RWPE2 (cell line): ENCODE measurements at regions not wholly inside any gene's neighbourhood (a gene's known extent, or its start where the extent isn't known, plus 50 kb on each side); places are given as distances from the start of the nearest gene placed in this dataset.

ENCODE experiments used
- ATAC-seq: fragments of 200-7000 bp; cut with Tn5 transposase; 3 replicates; pipeline ENCODE4 v1.9.1; 2021; ENCODE audit warnings: low read depth
- DNase-seq: peaks from one replicate; pipeline ENCODE4 v3.0.0-alpha.2; 2020; ENCODE audit warnings: low spot score
- H3K27ac ChIP-seq: fragments of 450-650 bp; 2 replicates; pipeline ENCODE4 v1.5.1; 2017; ENCODE audit warnings: mild to moderate bottlenecking; ENCODE audit not compliant: poor library complexity, severe bottlenecking
- H3K27me3 ChIP-seq: fragments of 250-450 bp; sonication (Bioruptor Pico); 2 replicates; pipeline ENCODE4 v1.5.1; 2021; ENCODE audit warnings: mild to moderate bottlenecking, moderate library complexity; ENCODE audit not compliant: insufficient read depth, poor library complexity, severe bottlenecking
- H3K36me3 ChIP-seq: fragments of 250-450 bp; sonication (Bioruptor Pico); 2 replicates; pipeline ENCODE4 v1.5.1; 2020; ENCODE audit warnings: low read depth, mild to moderate bottlenecking, moderate library complexity
- H3K4me1 ChIP-seq: fragments of 250-450 bp; sonication (Bioruptor Pico); 2 replicates; pipeline ENCODE4 v1.5.1; 2021; ENCODE audit warnings: mild to moderate bottlenecking, moderate library complexity; ENCODE audit not compliant: insufficient read depth, poor library complexity, severe bottlenecking
- H3K4me3 ChIP-seq: fragments of 250-450 bp; sonication (Bioruptor Pico); 2 replicates; pipeline ENCODE4 v1.5.1; 2021; ENCODE audit warnings: mild to moderate bottlenecking, moderate library complexity; ENCODE audit not compliant: severe bottlenecking
- H3K9me3 ChIP-seq: fragments of 250-450 bp; sonication (Bioruptor Pico); 2 replicates; pipeline ENCODE4 v1.5.1; 2021; ENCODE audit warnings: mild to moderate bottlenecking, moderate library complexity; ENCODE audit not compliant: severe bottlenecking
- TF ChIP-seq, protein P1 (sequence below): fragments of 450-650 bp; IDR thresholded peaks from one replicate; pipeline ENCODE4 v1.5.1; 2017; ENCODE audit warnings: mild to moderate bottlenecking, moderate library complexity; ENCODE audit not compliant: poor library complexity, severe bottlenecking

- Histone ChIP-seq H3K27me3 (no peaks in the 10 kb centered on the region), H3K4me3 (no peak overlapping the region), H3K4me1 (no peaks in the 10 kb centered on the region), H3K27ac (no peak overlapping the region), H3K36me3 (no peaks in the 10 kb centered on the region), H3K9me3 (no peaks in the 10 kb centered on the region)
- TF ChIP-seq, protein P1, sequence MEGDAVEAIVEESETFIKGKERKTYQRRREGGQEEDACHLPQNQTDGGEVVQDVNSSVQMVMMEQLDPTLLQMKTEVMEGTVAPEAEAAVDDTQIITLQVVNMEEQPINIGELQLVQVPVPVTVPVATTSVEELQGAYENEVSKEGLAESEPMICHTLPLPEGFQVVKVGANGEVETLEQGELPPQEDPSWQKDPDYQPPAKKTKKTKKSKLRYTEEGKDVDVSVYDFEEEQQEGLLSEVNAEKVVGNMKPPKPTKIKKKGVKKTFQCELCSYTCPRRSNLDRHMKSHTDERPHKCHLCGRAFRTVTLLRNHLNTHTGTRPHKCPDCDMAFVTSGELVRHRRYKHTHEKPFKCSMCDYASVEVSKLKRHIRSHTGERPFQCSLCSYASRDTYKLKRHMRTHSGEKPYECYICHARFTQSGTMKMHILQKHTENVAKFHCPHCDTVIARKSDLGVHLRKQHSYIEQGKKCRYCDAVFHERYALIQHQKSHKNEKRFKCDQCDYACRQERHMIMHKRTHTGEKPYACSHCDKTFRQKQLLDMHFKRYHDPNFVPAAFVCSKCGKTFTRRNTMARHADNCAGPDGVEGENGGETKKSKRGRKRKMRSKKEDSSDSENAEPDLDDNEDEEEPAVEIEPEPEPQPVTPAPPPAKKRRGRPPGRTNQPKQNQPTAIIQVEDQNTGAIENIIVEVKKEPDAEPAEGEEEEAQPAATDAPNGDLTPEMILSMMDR: no peak
- no peak for DNase-seq
- no peak for ATAC-seq
Measured at GRCh38 chr2:8395718-8396117, 286.1 kb upstream of the ID2 start.

GRCh38 chr2:8398040-8398668 is 283.7 kb upstream of the ID2 start:
- ATAC-seq (no peak), DNase-seq (no peak)
- no peak overlapping the region for H3K4me3 ChIP-seq
- H3K27ac ChIP-seq: no peak overlapping the region
- H3K36me3 ChIP-seq: no peaks in the 10 kb centered on the region
- H3K9me3 ChIP-seq: no peaks in the 10 kb centered on the region
- no peaks in the 10 kb centered on the region for H3K4me1 ChIP-seq
- no peaks in the 10 kb centered on the region for H3K27me3 ChIP-seq
- TF ChIP-seq, protein P1: no peak

GRCh38 chr2:8399731-8400130 is 282.1 kb upstream of the ID2 start:
- Histone ChIP-seq H3K9me3 (no peaks in the 10 kb centered on the region), H3K4me3 (no peak overlapping the region), H3K4me1 (no peaks in the 10 kb centered on the region), H3K27ac (no peak overlapping the region), H3K36me3 (no peaks in the 10 kb centered on the region), H3K27me3 (no peaks in the 10 kb centered on the region)
- ATAC-seq (no peak), DNase-seq (no peak)
- TF ChIP-seq, protein P1: no peak

DNA sequence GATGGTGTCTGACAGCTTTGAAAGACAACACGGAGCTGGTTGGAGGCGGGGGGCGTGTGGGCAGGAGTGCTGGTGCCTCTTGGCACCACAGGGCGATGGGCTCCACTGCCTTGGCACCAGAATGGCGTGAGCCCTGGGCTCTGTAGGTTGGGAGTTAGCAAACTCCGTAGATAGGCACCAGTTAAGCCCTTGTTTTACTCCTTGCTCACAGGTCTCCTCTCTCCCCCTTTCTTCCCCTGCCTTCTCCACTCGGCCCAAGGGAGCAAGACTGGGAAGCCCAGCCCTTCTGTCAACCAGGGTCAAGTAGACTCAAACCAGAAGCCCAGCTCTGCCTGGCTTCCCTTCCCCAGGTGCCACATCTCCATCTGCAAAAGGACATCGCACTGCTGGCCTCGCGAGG is 281.7 kb upstream of the ID2 start:
- Histone ChIP-seq H3K36me3 (no peaks in the 10 kb centered on the region), H3K27ac (no peak overlapping the region), H3K4me3 (no peak overlapping the region), H3K9me3 (no peaks in the 10 kb centered on the region), H3K4me1 (no peaks in the 10 kb centered on the region), H3K27me3 (no peaks in the 10 kb centered on the region)
- ATAC-seq (no peak), DNase-seq (no peak)
- TF ChIP-seq, protein P1: no peak

GRCh38 chr2:8402222-8402621 is 279.6 kb upstream of the ID2 start:
- no peak for DNase-seq
- TF ChIP-seq, protein P1: no peak
- Histone ChIP-seq H3K36me3 (no peaks in the 10 kb centered on the region), H3K9me3 (no peaks in the 10 kb centered on the region), H3K4me3 (no peak overlapping the region), H3K27ac (no peak overlapping the region), H3K27me3 (no peaks in the 10 kb centered on the region), H3K4me1 (no peaks in the 10 kb centered on the region)
- no peak for ATAC-seq
